HEK293 (cell line): ENCODE measurements at regions not wholly inside any gene's neighbourhood (a gene's known extent, or its start where the extent isn't known, plus 50 kb on each side); places are given as distances from the start of the nearest gene placed in this dataset.

Experiments used
- CTCF ChIA-PET: fragments of 350-600 bp; formaldehyde crosslinking; extraction: SDS; loops from one replicate; lab custom pipeline; 2021; ENCODE audit warnings: antibody characterized with exemption; lab: Yijun Ruan, JAX
- POLR2A ChIA-PET: fragments of 300-600 bp; formaldehyde crosslinking; extraction: SDS; loops from one replicate; lab custom pipeline; 2020; ENCODE audit warnings: antibody characterized with exemption, inconsistent platforms; lab: Yijun Ruan, JAX
- H3K27ac ChIP-seq: fragments of 200-500 bp; sonication (Bioruptor generic); 2 replicates; pipeline ENCODE4 v1.5.1; 2014; ENCODE audit warnings: low read depth, low read length, control low read depth, inconsistent platforms; ENCODE audit errors: extremely low read depth
- H3K36me3 ChIP-seq, 2 experiments: fragments of 200-500 bp in 1 of 2; sonication (Bioruptor generic) in 1 of 2; 1 replicate in 1 of 2; 2 replicates in 1 of 2; pipeline ENCODE4 v1.5.1; 2014 to 2017; ENCODE audit warnings: inconsistent platforms in 2 of 2, low read length in 2 of 2; ENCODE audit not compliant: control insufficient read depth in 2 of 2, insufficient read depth in 1 of 2
- H3K4me1 ChIP-seq: fragments of 200-500 bp; sonication (Bioruptor generic); 2 replicates; pipeline ENCODE4 v1.5.1; 2014; ENCODE audit warnings: mild to moderate bottlenecking, low read length, inconsistent platforms; ENCODE audit not compliant: control insufficient read depth, insufficient read depth
- H3K4me3 ChIP-seq: 2 replicates; pipeline ENCODE4 v1.5.1; 2011; ENCODE audit warnings: low read depth, mild to moderate bottlenecking, control low read depth, low read length, moderate library complexity
- H3K9me3 ChIP-seq: fragments of 200-500 bp; sonication (Bioruptor generic); 2 replicates; pipeline ENCODE4 v1.5.1; 2014; ENCODE audit warnings: low read depth, low read length, inconsistent platforms; ENCODE audit not compliant: control insufficient read depth, insufficient read depth
- FEZF1 ChIP-seq: fragments of 450-650 bp; formaldehyde crosslinking; IDR thresholded peaks from 2 replicates; pipeline ENCODE4 v1.5.1; 2016; ENCODE audit warnings: missing biosample characterization, missing genetic modification characterization
- GLI2 ChIP-seq: fragments of 450-650 bp; formaldehyde crosslinking; IDR thresholded peaks from 2 replicates; pipeline ENCODE4; 2017; ENCODE audit warnings: missing biosample characterization, missing genetic modification characterization, low read depth, borderline replicate concordance
- HOXA7 ChIP-seq: sonication (generic); formaldehyde crosslinking; IDR thresholded peaks from 2 replicates; pipeline ENCODE4 v1.8.1; 2022; ENCODE audit warnings: missing genetic modification reagents, borderline replicate concordance
- KLF1 ChIP-seq: fragments of 450-650 bp; formaldehyde crosslinking; IDR thresholded peaks from 2 replicates; pipeline ENCODE4 v1.5.1; 2016; ENCODE audit warnings: missing biosample characterization, missing genetic modification characterization
- MZF1 ChIP-seq: fragments of 450-650 bp; formaldehyde crosslinking; IDR thresholded peaks from 2 replicates; pipeline ENCODE4 v1.5.1; 2017; ENCODE audit warnings: missing biosample characterization, missing genetic modification characterization, borderline replicate concordance
- PATZ1 ChIP-seq: fragments of 450-650 bp; formaldehyde crosslinking; IDR thresholded peaks from 2 replicates; pipeline ENCODE4 v1.5.1; 2016; ENCODE audit warnings: missing biosample characterization, missing genetic modification characterization
- RBAK ChIP-seq: fragments of 450-650 bp; formaldehyde crosslinking; IDR thresholded peaks from 2 replicates; pipeline ENCODE4 v1.5.1; 2016; ENCODE audit warnings: missing biosample characterization, missing genetic modification characterization
- REPIN1 ChIP-seq: fragments of 450-650 bp; formaldehyde crosslinking; IDR thresholded peaks from 2 replicates; pipeline ENCODE4 v1.5.1; 2017; ENCODE audit warnings: missing biosample characterization, missing genetic modification characterization, low read depth
- REST ChIP-seq: fragments of 450-650 bp; formaldehyde crosslinking; IDR thresholded peaks from 2 replicates; pipeline ENCODE4 v1.5.1; 2016; ENCODE audit warnings: missing biosample characterization, missing genetic modification characterization
- SP7 ChIP-seq: fragments of 450-650 bp; formaldehyde crosslinking; IDR thresholded peaks from 2 replicates; pipeline ENCODE4 v1.5.1; 2016; ENCODE audit warnings: missing biosample characterization, missing genetic modification characterization
- ZBTB48 ChIP-seq: fragments of 450-650 bp; formaldehyde crosslinking; IDR thresholded peaks from 2 replicates; pipeline ENCODE4 v1.5.1; 2016; ENCODE audit warnings: missing biosample characterization, missing genetic modification characterization
- ZNF211 ChIP-seq: fragments of 450-650 bp; formaldehyde crosslinking; IDR thresholded peaks from 2 replicates; pipeline ENCODE4 v1.5.1; 2016; ENCODE audit warnings: low read depth, missing biosample characterization, missing genetic modification characterization
- ZNF221 ChIP-seq: fragments of 450-650 bp; formaldehyde crosslinking; IDR thresholded peaks from 2 replicates; pipeline ENCODE4 v1.5.1; 2017; ENCODE audit warnings: missing biosample characterization, missing genetic modification characterization, borderline replicate concordance
- ZNF223 ChIP-seq: fragments of 450-650 bp; formaldehyde crosslinking; IDR thresholded peaks from 2 replicates; pipeline ENCODE4 v1.5.1; 2016; ENCODE audit warnings: missing biosample characterization, missing genetic modification characterization
- ZNF311 ChIP-seq: fragments of 450-650 bp; formaldehyde crosslinking; IDR thresholded peaks from 2 replicates; pipeline ENCODE4 v1.5.1; 2017; ENCODE audit warnings: missing biosample characterization, missing genetic modification characterization, borderline replicate concordance
- ZNF335 ChIP-seq: fragments of 450-650 bp; formaldehyde crosslinking; conservative IDR thresholded peaks from 2 replicates; pipeline ENCODE4 v1.5.1; 2016; ENCODE audit warnings: missing biosample characterization, missing genetic modification characterization
- ZNF350 ChIP-seq: fragments of 450-650 bp; formaldehyde crosslinking; IDR thresholded peaks from 2 replicates; pipeline ENCODE4 v1.5.0; 2017; ENCODE audit warnings: missing biosample characterization, mild to moderate bottlenecking, missing genetic modification characterization
- ZNF426 ChIP-seq: fragments of 450-650 bp; formaldehyde crosslinking; IDR thresholded peaks from 2 replicates; pipeline ENCODE4 v1.5.1; 2017; ENCODE audit warnings: missing biosample characterization, missing genetic modification characterization, mild to moderate bottlenecking, inconsistent platforms, moderate library complexity
- ZNF501 ChIP-seq: fragments of 450-650 bp; formaldehyde crosslinking; IDR thresholded peaks from 2 replicates; pipeline ENCODE4 v1.5.1; 2016; ENCODE audit warnings: missing biosample characterization, missing genetic modification characterization
- ZNF530 ChIP-seq: fragments of 450-650 bp; formaldehyde crosslinking; IDR thresholded peaks from 2 replicates; pipeline ENCODE4 v1.5.1; 2016; ENCODE audit warnings: low read depth, missing biosample characterization, missing genetic modification characterization
- ZNF548 ChIP-seq: fragments of 450-650 bp; formaldehyde crosslinking; IDR thresholded peaks from 2 replicates; pipeline ENCODE4 v1.5.1; 2016; ENCODE audit warnings: missing biosample characterization, missing genetic modification characterization
- ZNF560 ChIP-seq: fragments of 450-650 bp; formaldehyde crosslinking; IDR thresholded peaks from 2 replicates; pipeline ENCODE4 v1.5.1; 2017; ENCODE audit warnings: missing biosample characterization, missing genetic modification characterization, borderline replicate concordance
- ZNF621 ChIP-seq: fragments of 450-650 bp; formaldehyde crosslinking; IDR thresholded peaks from 2 replicates; pipeline ENCODE4 v1.5.1; 2017; ENCODE audit warnings: missing biosample characterization, missing genetic modification characterization
- ZNF654 ChIP-seq: fragments of 450-650 bp; formaldehyde crosslinking; IDR thresholded peaks from 2 replicates; pipeline ENCODE4 v1.5.1; 2016; ENCODE audit warnings: low read depth, missing biosample characterization, missing genetic modification characterization
- ZNF791 ChIP-seq: fragments of 450-650 bp; formaldehyde crosslinking; IDR thresholded peaks from 2 replicates; pipeline ENCODE4 v1.5.1; 2016; ENCODE audit warnings: missing biosample characterization, missing genetic modification characterization
- TF ChIP-seq, protein P1 (sequence below): fragments of 450-650 bp; formaldehyde crosslinking; IDR thresholded peaks from 2 replicates; pipeline ENCODE4 v1.5.1; 2016; ENCODE audit warnings: missing biosample characterization, missing genetic modification characterization
- TF ChIP-seq, protein P2 (sequence below): fragments of 450-650 bp; formaldehyde crosslinking; conservative IDR thresholded peaks from 2 replicates; pipeline ENCODE4 v1.5.1; 2016; ENCODE audit warnings: low read depth, missing biosample characterization, missing genetic modification characterization

GRCh38 chr22:26756675-26757293 lies 99.4 kb downstream of the MIAT start:
- POLR2A ChIA-PET = interaction anchor here (0.7 kb wide), 1 partner anchor 716 kb away, joined by 7 read pairs; no protein-coding TSS in a partner anchor
- Histone ChIP-seq H3K36me3 (no peaks in the 10 kb centered on the region), H3K4me3 (no peak overlapping the region; the same call in 1 of the 2 replicates), H3K4me1 (no peaks in the 10 kb centered on the region), H3K9me3 (no peaks in the 10 kb centered on the region; the same call in 1 of the 2 replicates), H3K27ac (no peak overlapping the region)
- CTCF ChIA-PET = interaction anchor here (0.6 to 1.8 kb wide), 33 partner anchors 8 to 1641 kb away, joined by 3 to 16 read pairs (median 4); no protein-coding TSS in a partner anchor
- TF ChIP-seq ZNF560 (tag by site-specific recombination) = no peak
- TF ChIP-seq, protein P1, sequence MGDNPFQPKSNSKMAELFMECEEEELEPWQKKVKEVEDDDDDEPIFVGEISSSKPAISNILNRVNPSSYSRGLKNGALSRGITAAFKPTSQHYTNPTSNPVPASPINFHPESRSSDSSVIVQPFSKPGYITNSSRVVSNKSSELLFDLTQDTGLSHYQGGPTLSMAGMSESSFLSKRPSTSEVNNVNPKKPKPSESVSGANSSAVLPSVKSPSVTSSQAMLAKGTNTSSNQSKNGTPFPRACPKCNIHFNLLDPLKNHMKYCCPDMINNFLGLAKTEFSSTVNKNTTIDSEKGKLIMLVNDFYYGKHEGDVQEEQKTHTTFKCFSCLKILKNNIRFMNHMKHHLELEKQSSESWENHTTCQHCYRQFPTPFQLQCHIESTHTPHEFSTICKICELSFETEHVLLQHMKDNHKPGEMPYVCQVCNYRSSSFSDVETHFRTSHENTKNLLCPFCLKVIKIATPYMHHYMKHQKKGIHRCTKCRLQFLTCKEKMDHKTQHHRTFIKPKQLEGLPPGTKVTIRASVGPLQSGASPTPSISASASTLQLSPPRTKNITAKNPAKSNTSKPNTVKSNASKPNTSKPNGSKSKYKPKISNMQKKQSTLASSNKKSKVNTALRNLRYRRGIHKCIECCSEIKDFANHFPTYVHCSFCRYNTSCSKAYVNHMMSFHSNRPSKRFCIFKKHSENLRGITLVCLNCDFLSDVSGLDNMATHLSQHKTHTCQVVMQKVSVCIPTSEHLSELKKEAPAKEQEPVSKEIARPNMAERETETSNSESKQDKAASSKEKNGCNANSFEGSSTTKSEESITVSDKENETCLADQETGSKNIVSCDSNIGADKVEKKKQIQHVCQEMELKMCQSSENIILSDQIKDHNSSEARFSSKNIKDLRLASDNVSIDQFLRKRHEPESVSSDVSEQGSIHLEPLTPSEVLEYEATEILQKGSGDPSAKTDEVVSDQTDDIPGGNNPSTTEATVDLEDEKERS (tag by site-specific recombination) = no peak
- TF ChIP-seq ZNF223 (tag by site-specific recombination) = no peak
- no peak for TF ChIP-seq SP7 (tag by site-specific recombination)
- TF ChIP-seq GLI2 (tag by site-specific recombination) = no peak
- no peak for TF ChIP-seq ZBTB48
- TF ChIP-seq ZNF311 (tag by site-specific recombination) = no peak
- TF ChIP-seq REPIN1 (tag by site-specific recombination) = no peak
- no peak for TF ChIP-seq ZNF548 (tag by site-specific recombination)
- no peak for TF ChIP-seq ZNF621 (tag by site-specific recombination)
- TF ChIP-seq, protein P2, sequence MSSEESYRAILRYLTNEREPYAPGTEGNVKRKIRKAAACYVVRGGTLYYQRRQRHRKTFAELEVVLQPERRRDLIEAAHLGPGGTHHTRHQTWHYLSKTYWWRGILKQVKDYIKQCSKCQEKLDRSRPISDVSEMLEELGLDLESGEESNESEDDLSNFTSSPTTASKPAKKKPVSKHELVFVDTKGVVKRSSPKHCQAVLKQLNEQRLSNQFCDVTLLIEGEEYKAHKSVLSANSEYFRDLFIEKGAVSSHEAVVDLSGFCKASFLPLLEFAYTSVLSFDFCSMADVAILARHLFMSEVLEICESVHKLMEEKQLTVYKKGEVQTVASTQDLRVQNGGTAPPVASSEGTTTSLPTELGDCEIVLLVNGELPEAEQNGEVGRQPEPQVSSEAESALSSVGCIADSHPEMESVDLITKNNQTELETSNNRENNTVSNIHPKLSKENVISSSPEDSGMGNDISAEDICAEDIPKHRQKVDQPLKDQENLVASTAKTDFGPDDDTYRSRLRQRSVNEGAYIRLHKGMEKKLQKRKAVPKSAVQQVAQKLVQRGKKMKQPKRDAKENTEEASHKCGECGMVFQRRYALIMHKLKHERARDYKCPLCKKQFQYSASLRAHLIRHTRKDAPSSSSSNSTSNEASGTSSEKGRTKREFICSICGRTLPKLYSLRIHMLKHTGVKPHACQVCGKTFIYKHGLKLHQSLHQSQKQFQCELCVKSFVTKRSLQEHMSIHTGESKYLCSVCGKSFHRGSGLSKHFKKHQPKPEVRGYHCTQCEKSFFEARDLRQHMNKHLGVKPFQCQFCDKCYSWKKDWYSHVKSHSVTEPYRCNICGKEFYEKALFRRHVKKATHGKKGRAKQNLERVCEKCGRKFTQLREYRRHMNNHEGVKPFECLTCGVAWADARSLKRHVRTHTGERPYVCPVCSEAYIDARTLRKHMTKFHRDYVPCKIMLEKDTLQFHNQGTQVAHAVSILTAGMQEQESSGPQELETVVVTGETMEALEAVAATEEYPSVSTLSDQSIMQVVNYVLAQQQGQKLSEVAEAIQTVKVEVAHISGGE (tag by site-specific recombination) = no peak
- TF ChIP-seq RBAK (tag by site-specific recombination) = no peak
- no peak for TF ChIP-seq ZNF530 (tag by site-specific recombination)
- TF ChIP-seq FEZF1 (tag by site-specific recombination) = no peak
- no peak for TF ChIP-seq KLF1
- no peak for TF ChIP-seq REST (tag by site-specific recombination)
- TF ChIP-seq ZNF426 (tag by site-specific recombination) = no peak
- TF ChIP-seq PATZ1 (tag by site-specific recombination) = no peak
- no peak for TF ChIP-seq ZNF335
- no peak for TF ChIP-seq ZNF350 (tag by site-specific recombination)
- no peak for TF ChIP-seq MZF1 (tag by site-specific recombination)
- TF ChIP-seq ZNF654 (tag by site-specific recombination) = peak; percentile 56
- no peak for TF ChIP-seq ZNF211 (tag by site-specific recombination)
- no peak for TF ChIP-seq ZNF221
- TF ChIP-seq ZNF791 (tag by site-specific recombination) = no peak
- no peak for TF ChIP-seq HOXA7 (CRISPR knock-in tag)
- TF ChIP-seq ZNF501 (tag by site-specific recombination) = no peak
